GM20000 (cell line): ENCODE measurements at regions not wholly inside any gene's neighbourhood (a gene's known extent, or its start where the extent isn't known, plus 50 kb on each side); places are given as distances from the start of the nearest gene placed in this dataset.

Source experiments
- DNase-seq: peaks from one replicate; pipeline ENCODE4 v3.0.0; 2012; ENCODE audit warnings: low spot score
- CTCF ChIP-seq: IDR thresholded peaks from 2 replicates; pipeline ENCODE4 v1.5.1; 2012; ENCODE audit warnings: mild to moderate bottlenecking, control low read depth; ENCODE audit errors: extremely low read depth, missing control alignments

DNA sequence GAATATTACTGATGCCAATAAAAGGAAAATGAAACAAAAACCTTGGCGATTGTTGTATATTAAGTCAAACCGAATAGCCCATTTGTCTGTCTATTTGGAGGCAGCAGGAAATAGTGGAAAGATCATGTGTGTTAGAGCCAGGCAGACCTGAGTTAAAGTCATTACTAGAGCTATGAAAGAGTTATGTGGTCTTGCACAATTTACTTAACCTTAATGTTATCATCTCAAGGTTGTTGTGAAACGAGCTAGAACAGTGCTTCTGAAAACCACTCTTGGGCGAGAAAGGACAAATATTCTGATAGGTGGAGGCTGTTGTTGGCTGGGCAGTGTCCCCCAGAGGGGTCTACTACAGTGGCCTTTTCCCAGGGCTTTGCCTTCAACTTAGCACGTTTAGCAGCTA, 60.0 kb upstream of the NUP160 start:
- peak; percentile 22 for DNase-seq
- TF ChIP-seq CTCF = no peak

DNA sequence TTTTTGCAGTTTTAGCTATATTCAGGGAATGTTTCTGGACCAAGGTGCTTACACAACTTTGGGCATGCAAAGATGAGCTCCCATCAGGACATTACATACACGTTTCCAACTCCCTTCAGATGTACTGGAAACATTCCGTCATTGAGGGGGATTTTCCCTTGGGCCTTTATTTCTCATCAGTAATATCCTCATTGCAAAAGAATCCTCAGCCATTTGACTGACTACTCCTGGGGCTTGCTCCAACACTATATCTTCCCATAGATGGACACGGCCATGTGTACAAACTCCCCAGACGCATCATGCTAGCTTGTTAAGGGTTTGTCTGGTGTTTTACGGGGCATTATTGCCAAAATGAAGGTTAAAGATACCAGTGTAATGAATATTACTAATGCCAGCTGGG, 59.3 kb upstream of the NUP160 start:
- DNase-seq = no peak
- no peak for TF ChIP-seq CTCF

GRCh38 chr11:47906066-47906465, 57.9 kb upstream of the NUP160 start:
- no peak for TF ChIP-seq CTCF
- DNase-seq = no peak

DNA sequence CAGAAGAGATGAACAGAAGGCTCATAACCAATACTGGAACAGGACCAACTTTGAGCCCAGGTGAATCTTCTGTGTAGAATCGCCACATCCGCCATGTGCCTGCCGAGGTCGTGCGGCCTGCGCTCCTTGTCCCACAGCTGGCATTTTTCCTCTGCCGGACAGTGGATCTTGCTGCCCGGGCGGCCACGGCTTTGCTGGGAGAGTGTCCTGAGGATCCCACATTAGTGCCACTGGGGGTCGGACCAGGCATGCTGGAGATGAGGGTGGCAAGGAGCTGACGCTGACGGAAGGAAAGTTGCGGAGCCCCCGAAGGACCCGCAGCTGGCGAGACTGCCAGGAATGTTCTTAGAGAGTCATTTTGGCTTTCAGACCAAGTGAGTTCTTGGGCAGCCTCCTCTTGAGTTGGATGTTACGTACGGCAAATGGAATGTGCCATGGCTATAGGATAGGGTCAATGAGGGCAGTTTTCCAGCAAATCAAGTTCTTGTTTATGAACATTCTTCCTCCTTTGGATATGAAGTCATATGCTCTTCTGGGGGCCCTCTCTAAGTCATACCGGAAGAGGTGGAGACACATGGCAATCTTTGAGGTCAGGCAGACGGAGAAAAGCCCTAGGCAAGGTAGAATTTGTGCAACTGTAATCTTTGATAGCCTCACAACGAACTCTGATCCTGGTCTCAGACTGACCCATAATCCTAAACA, 57.4 kb upstream of the NUP160 start:
- no peak for TF ChIP-seq CTCF
- no peak for DNase-seq

DNA sequence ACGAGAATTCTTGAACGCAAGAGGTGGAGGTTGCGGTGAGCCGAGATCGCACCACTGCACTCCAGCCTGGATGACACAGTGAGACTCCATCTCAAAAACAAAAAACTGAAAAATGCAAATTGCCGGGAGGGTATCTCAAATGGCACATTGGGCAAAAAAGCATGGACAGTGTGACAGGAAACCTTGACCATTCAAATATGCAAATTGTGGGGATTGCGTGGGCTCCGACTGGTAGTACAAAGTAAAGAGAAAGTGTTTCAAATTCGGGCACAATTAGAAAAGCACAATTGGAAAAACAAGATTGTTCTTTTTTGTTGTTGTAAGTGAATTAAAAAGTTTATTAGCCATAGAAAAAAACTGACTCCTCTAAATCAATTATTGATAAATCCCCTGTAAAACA, 56.7 kb upstream of the NUP160 start:
- DNase-seq = no peak
- no peak for TF ChIP-seq CTCF

- TF ChIP-seq CTCF = no peak
- DNase-seq = no peak
Observed at GRCh38 chr11:47904048-47904447, 55.9 kb upstream of the NUP160 start.

GRCh38 chr11:47899801-47900200, 51.7 kb upstream of the NUP160 start:
- no peak for TF ChIP-seq CTCF
- DNase-seq = peak; percentile 73
